RWPE1 (cell line): ENCODE measurements at regions not wholly inside any gene's neighbourhood (a gene's known extent, or its start where the extent isn't known, plus 50 kb on each side); places are given as distances from the start of the nearest gene placed in this dataset.

Experiments
- CTCF ChIA-PET: fragments of 350-600 bp; sonication (Branson Sonifier 250); formaldehyde crosslinking; extraction: SDS; loops from one replicate; lab custom pipeline; 2021; lab: Yijun Ruan, JAX
- POLR2A ChIA-PET: fragments of 400-600 bp; formaldehyde crosslinking; extraction: SDS; loops from one replicate; lab custom pipeline; 2020; ENCODE audit warnings: antibody characterized with exemption; ENCODE audit not compliant: low non-redundant PET; lab: Yijun Ruan, JAX
- DNase-seq: peaks from one replicate; pipeline ENCODE4 v3.0.0; 2012; ENCODE audit warnings: low spot score
- H3K27ac ChIP-seq: fragments of 450-650 bp; 2 replicates; pipeline ENCODE4 v1.5.1; 2017
- CTCF ChIP-seq: fragments of 450-650 bp; conservative IDR thresholded peaks from 2 replicates; pipeline ENCODE4 v1.5.1; 2017; ENCODE audit warnings: low read depth, mild to moderate bottlenecking

GRCh38 chr6:9266741-9267140 is 831.4 kb upstream of the SLC35B3 start:
- H3K27ac ChIP-seq: no peak overlapping the region
- ChIA-PET CTCF (no interaction called here), POLR2A (no interaction called here)
- TF ChIP-seq CTCF: no peak
- DNase-seq: no peak

- no peak overlapping the region for H3K27ac ChIP-seq
- no peak for DNase-seq
- ChIA-PET POLR2A (no interaction called here), CTCF (no interaction called here)
- no peak for TF ChIP-seq CTCF
These were observed 821.9 kb upstream of the SLC35B3 start for GRCh38 chr6:9257215-9257614.

GRCh38 chr6:9254251-9254650 is 818.9 kb upstream of the SLC35B3 start:
- ChIA-PET POLR2A (no interaction called here), CTCF (interaction anchor here (0.7 kb wide), 1 partner anchor 1175 kb away, joined by 3 read pairs; no protein-coding TSS in a partner anchor)
- TF ChIP-seq CTCF: no peak
- DNase-seq: no peak
- no peak overlapping the region for H3K27ac ChIP-seq

GRCh38 chr6:9252799-9253198 is 817.5 kb upstream of the SLC35B3 start:
- H3K27ac ChIP-seq: no peak overlapping the region
- DNase-seq: no peak
- no peak for TF ChIP-seq CTCF
- ChIA-PET POLR2A (interaction anchor here (0.5 to 0.6 kb wide), 2 partner anchors 11 to 26 kb away, joined by 4 to 9 read pairs; no protein-coding TSS in a partner anchor), CTCF (interaction anchor here (0.8 to 1.0 kb wide), 2 partner anchors 1177 to 1212 kb away, joined by 3 to 4 read pairs; no protein-coding TSS in a partner anchor)

- DNase-seq: peak; percentile 41
- H3K27ac ChIP-seq: no peak overlapping the region
- CTCF ChIA-PET: interaction anchor here (0.5 to 0.8 kb wide), 5 partner anchors 179 to 1185 kb away, joined by 3 to 5 read pairs (median 3); no protein-coding TSS in a partner anchor
- POLR2A ChIA-PET: no interaction called here
- peak; percentile 74 for TF ChIP-seq CTCF
These were observed 815.5 kb upstream of the SLC35B3 start for GRCh38 chr6:9250852-9251251.

GRCh38 chr6:9248133-9248532 is 812.8 kb upstream of the SLC35B3 start:
- peak; percentile 13 for DNase-seq
- no peak for TF ChIP-seq CTCF
- no peak overlapping the region for H3K27ac ChIP-seq
- POLR2A ChIA-PET: interaction anchor here (0.5 kb wide), 1 partner anchor 1243 kb away, joined by 7 read pairs; no protein-coding TSS in a partner anchor
- CTCF ChIA-PET: no interaction called here
